ENCODE measurements at regions not wholly inside any gene's neighbourhood (a gene's known extent, or its start where the extent isn't known, plus 50 kb on each side); places are given as distances from the start of the nearest gene placed in this dataset.

DNA sequence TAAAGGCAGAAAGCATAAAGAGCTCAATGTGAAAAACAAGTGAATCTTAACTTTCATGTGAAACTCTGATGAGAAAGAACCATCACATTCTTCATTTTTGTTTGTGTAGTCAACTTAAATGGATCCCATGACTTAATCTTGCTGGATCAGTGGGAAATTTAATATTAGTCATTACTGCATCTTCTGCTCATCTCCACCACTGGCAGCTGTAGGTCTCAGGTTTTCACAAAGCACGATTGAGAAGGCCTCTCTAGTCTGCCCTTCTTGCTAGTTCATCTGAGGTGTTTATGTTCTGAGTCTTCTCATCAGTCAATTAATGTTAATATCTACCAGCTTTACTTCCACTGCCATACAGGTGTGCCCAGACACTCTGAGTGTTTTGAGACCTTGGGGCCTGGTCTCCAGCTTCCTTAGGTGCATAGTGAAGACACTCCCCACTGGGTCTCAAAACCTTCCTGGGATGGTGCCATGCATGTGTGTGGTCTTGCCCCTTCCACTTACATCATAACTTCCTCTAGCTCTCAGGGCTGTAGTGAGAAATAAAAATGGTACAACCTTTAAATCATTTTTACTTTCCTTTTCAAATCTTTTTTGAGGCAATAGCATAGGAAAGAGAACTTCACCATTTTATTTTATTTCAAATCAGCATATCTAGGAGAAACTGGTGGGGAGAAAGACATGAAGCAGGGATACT lies 421.6 kb upstream of the CBLB start:
- H3K9me3 ChIP-seq: no peaks in the 10 kb centered on the region
- TF ChIP-seq, protein P1, sequence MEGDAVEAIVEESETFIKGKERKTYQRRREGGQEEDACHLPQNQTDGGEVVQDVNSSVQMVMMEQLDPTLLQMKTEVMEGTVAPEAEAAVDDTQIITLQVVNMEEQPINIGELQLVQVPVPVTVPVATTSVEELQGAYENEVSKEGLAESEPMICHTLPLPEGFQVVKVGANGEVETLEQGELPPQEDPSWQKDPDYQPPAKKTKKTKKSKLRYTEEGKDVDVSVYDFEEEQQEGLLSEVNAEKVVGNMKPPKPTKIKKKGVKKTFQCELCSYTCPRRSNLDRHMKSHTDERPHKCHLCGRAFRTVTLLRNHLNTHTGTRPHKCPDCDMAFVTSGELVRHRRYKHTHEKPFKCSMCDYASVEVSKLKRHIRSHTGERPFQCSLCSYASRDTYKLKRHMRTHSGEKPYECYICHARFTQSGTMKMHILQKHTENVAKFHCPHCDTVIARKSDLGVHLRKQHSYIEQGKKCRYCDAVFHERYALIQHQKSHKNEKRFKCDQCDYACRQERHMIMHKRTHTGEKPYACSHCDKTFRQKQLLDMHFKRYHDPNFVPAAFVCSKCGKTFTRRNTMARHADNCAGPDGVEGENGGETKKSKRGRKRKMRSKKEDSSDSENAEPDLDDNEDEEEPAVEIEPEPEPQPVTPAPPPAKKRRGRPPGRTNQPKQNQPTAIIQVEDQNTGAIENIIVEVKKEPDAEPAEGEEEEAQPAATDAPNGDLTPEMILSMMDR (IDR thresholded peaks at IDR 0.05): no peak
- no peaks in the 10 kb centered on the region for H3K27me3 ChIP-seq
- no peak overlapping the region for H3K9ac ChIP-seq (ENCODE audit: low read depth in 2 of 2, low read length in 2 of 2)
- no peak overlapping the region for H3K4me3 ChIP-seq
- no peak overlapping the region for H3K27ac ChIP-seq
- no peaks in the 10 kb centered on the region for H3K4me1 ChIP-seq
- DNase-seq: no peak
- H3K36me3 ChIP-seq: no peaks in the 10 kb centered on the region
- intact Hi-C loops (cut with DNase I): no loop called here

DNA sequence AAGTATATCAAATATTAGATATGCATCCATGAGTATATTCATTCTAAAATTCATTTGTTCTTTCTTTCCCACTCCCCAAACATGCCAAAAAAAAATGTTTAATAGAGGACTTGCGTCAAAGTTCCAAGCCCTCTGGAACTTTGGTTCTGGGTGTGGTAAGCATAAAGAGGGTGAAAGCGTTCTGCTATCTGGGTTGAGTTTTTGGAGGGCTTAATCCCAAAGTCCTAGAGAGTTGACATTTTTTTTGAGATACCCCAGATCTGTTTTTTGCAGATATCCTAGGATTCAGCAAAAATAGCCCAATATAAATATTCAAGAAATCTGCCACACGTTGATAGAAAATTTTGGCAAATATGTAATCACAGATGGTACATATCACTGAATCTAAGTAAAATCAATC lies 424.3 kb upstream of the CBLB start:
- DNase-seq: no peak
- Histone ChIP-seq H3K9ac (ENCODE audit: low read depth in 2 of 2, low read length in 2 of 2) (no peak overlapping the region), H3K9me3 (no peaks in the 10 kb centered on the region), H3K27ac (no peak overlapping the region), H3K27me3 (no peaks in the 10 kb centered on the region), H3K4me3 (no peak overlapping the region), H3K4me1 (no peaks in the 10 kb centered on the region), H3K36me3 (no peaks in the 10 kb centered on the region)
- intact Hi-C loops (cut with DNase I): no loop called here
- TF ChIP-seq, protein P1 (IDR thresholded peaks at IDR 0.05): no peak

GRCh38 chr3:106294121-106294520 lies 425.3 kb upstream of the CBLB start:
- H3K4me1 ChIP-seq: no peaks in the 10 kb centered on the region
- TF ChIP-seq, protein P1 (IDR thresholded peaks at IDR 0.05): no peak
- intact Hi-C loops (cut with DNase I): no loop called here
- no peak for DNase-seq
- no peaks in the 10 kb centered on the region for H3K27me3 ChIP-seq
- no peaks in the 10 kb centered on the region for H3K36me3 ChIP-seq
- no peaks in the 10 kb centered on the region for H3K9me3 ChIP-seq
- H3K27ac ChIP-seq: no peak overlapping the region
- no peak overlapping the region for H3K9ac ChIP-seq (ENCODE audit: low read depth in 2 of 2, low read length in 2 of 2)
- H3K4me3 ChIP-seq: no peak overlapping the region

- no peaks in the 10 kb centered on the region for H3K27me3 ChIP-seq
- intact Hi-C loops (cut with DNase I): no loop called here
- DNase-seq: no peak
- no peak overlapping the region for H3K27ac ChIP-seq
- no peaks in the 10 kb centered on the region for H3K9me3 ChIP-seq
- TF ChIP-seq, protein P1 (IDR thresholded peaks at IDR 0.05): no peak
- no peak overlapping the region for H3K9ac ChIP-seq (ENCODE audit: low read depth in 2 of 2, low read length in 2 of 2)
- H3K4me1 ChIP-seq: no peaks in the 10 kb centered on the region
- H3K4me3 ChIP-seq: no peak overlapping the region
- no peaks in the 10 kb centered on the region for H3K36me3 ChIP-seq
Measured at GRCh38 chr3:106296062-106296461, 427.2 kb upstream of the CBLB start.

GRCh38 chr3:106299300-106300098 lies 430.7 kb upstream of the CBLB start:
- DNase-seq: no peak
- no peaks in the 10 kb centered on the region for H3K9me3 ChIP-seq

More at GRCh38 chr3:106299300-106300098, 430.7 kb upstream of the CBLB start:
- no peak overlapping the region for H3K9ac ChIP-seq (ENCODE audit: low read depth in 2 of 2, low read length in 2 of 2)
- no peak overlapping the region for H3K4me3 ChIP-seq
- intact Hi-C loops (cut with DNase I): no loop called here
- no peaks in the 10 kb centered on the region for H3K27me3 ChIP-seq
- H3K36me3 ChIP-seq: no peaks in the 10 kb centered on the region
- H3K4me1 ChIP-seq: no peaks in the 10 kb centered on the region
- TF ChIP-seq, protein P1 (IDR thresholded peaks at IDR 0.05): no peak
- no peak overlapping the region for H3K27ac ChIP-seq

Measured in colonic mucosa (tissue), 4 donors.